ENCODE measurements at regions not wholly inside any gene's neighbourhood (a gene's known extent, or its start where the extent isn't known, plus 50 kb on each side); places are given as distances from the start of the nearest gene placed in this dataset.

DNA sequence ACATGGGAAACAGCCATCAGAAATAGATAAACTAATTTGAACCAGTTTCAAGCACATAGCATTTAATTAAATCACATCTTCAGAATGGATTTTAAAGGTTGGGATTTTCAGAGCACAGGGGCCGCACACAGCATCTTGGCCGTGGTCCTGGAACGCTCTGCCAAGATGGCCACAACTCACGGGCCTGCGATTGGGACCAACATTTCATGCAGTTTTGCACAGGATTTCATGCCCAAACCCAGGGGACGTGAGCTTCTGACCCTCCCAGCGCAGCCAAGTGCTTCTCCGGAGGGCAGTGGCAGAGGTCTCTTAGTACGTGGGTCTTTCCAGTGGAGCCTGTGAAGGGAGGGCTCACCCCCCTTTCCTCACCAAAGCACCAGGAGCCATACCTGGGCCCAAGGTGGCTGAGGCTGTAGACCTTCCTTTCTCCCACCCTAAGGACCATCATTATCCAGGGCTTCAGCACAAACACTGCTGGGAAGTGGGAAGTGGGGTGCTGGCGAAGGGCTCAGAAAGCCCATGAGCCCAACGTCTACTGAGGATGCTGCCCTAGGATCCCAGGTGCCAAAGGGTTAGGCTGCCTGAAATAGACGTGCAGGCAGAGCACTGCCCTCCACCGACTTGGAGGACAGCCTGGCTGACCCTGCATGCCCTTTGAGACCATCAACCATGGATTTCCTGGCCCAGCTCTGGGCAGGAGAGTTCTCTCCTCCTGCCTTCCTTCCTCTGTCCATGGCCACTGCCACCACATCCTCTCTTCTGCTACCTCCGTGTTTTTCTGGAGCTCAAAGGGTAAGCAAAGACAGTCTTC is 611.2 kb upstream of the MGMT start:
- DNase-seq (ENCODE audit: extremely low read depth in 1 of 4, low spot score in 3 of 4): no peak

DNA sequence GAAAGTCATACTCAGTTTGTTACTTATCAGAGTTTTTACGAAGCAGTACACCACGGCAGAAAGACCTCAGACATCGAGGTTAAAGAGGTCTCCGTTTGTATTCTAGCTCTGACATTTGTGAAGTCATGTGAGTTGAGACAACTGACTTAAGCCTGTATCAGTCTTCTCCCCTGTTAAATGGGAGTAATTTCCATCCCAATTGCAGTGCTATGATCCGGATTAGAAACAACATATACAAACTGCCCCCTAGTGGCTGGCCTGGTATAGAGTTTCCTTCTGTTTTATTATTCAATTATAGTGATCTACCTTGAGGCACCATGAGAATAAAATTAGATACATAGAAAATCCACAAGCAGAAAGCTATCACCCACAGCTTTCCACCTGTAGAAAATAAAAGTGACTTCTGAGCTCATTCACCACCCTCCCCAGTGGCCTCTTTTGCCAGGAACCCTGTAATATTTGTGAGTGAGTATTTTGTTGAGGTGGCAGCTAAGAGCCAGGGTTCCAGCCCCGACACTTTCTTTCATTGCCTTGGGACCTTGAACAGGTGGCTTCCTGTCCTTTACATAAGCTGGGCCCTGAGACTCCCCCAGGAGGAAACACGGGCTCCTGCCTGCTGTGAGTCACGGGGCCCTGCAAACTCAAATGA is 607.2 kb upstream of the MGMT start:
- intact Hi-C loops (cut with micrococcal nuclease): loop anchor here (5.0 kb wide), 3 partner anchors 228 to 593 kb away; no protein-coding TSS in a partner anchor
- H3K79me2 ChIP-seq (ENCODE audit: control insufficient read depth, insufficient read depth, low read length): no peaks in the 10 kb centered on the region
- no peaks in the 10 kb centered on the region for H3K9me1 ChIP-seq (ENCODE audit: control insufficient read depth, insufficient read depth, low read length)
- no peaks in the 10 kb centered on the region for H3K9me3 ChIP-seq (replicated peaks; ENCODE audit: control insufficient read depth, insufficient read depth, low read depth, low read length)
- ChIA-PET POLR2A (no interaction called here), CTCF (ENCODE audit: low intra/inter-chr PET ratio) (interaction anchor here (0.6 to 0.7 kb wide), 2 partner anchors 590 to 592 kb away, joined by 3 read pairs; no protein-coding TSS in a partner anchor)
- no peak overlapping the region for H2AFZ ChIP-seq (ENCODE audit: low read depth, low read length)
- DNase-seq (ENCODE audit: extremely low read depth in 1 of 4, low spot score in 3 of 4) (peak; percentile 33 to 55 (median 44)), ATAC-seq (peak; percentile 70), FAIRE-seq (peak; percentile 63)
- no TSS peak for BruUV-seq (replicated peaks)
- no peaks in the 10 kb centered on the region for H3K36me3 ChIP-seq (ENCODE audit: control insufficient read depth, insufficient read depth, low read length)
- no peak overlapping the region for H3K4me2 ChIP-seq (ENCODE audit: insufficient read depth, low read length)
- H3K4me3 ChIP-seq: no peak overlapping the region
- no peaks in the 10 kb centered on the region for H4K20me1 ChIP-seq (replicated peaks; ENCODE audit: control insufficient read depth, insufficient read depth, low read length)
- in situ Hi-C loops (cut with MboI): loop anchor here (25.0 kb wide), 1 partner anchor 598 kb away; no protein-coding TSS in a partner anchor
- 4% methylated on average over 8 of the region's 8 CpGs for WGBS (ENCODE audit: insufficient coverage, low coverage, missing lambda C conversion rate)
- no peak overlapping the region for H3K27ac ChIP-seq (ENCODE audit: extremely low read depth, low read depth, low read length)
- H3K9ac ChIP-seq (ENCODE audit: insufficient read depth in 1 of 2, low read depth in 2 of 2, low read length in 2 of 2): no peak overlapping the region
- H3K4me1 ChIP-seq (replicated peaks in 1 of 2; ENCODE audit: control insufficient read depth in 2 of 2, insufficient read depth in 2 of 2, low read length in 2 of 2): no peaks in the 10 kb centered on the region
- H3K27me3 ChIP-seq (ENCODE audit: control insufficient read depth in 2 of 2, insufficient read depth in 2 of 2, low read length in 2 of 2): peaks cover 0 to 16% of the 10 kb centered on the region in 2 experiments; a peak in 3 of 5 replicates
- TF ChIP-seq, protein P1, sequence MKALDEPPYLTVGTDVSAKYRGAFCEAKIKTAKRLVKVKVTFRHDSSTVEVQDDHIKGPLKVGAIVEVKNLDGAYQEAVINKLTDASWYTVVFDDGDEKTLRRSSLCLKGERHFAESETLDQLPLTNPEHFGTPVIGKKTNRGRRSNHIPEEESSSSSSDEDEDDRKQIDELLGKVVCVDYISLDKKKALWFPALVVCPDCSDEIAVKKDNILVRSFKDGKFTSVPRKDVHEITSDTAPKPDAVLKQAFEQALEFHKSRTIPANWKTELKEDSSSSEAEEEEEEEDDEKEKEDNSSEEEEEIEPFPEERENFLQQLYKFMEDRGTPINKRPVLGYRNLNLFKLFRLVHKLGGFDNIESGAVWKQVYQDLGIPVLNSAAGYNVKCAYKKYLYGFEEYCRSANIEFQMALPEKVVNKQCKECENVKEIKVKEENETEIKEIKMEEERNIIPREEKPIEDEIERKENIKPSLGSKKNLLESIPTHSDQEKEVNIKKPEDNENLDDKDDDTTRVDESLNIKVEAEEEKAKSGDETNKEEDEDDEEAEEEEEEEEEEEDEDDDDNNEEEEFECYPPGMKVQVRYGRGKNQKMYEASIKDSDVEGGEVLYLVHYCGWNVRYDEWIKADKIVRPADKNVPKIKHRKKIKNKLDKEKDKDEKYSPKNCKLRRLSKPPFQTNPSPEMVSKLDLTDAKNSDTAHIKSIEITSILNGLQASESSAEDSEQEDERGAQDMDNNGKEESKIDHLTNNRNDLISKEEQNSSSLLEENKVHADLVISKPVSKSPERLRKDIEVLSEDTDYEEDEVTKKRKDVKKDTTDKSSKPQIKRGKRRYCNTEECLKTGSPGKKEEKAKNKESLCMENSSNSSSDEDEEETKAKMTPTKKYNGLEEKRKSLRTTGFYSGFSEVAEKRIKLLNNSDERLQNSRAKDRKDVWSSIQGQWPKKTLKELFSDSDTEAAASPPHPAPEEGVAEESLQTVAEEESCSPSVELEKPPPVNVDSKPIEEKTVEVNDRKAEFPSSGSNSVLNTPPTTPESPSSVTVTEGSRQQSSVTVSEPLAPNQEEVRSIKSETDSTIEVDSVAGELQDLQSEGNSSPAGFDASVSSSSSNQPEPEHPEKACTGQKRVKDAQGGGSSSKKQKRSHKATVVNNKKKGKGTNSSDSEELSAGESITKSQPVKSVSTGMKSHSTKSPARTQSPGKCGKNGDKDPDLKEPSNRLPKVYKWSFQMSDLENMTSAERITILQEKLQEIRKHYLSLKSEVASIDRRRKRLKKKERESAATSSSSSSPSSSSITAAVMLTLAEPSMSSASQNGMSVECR (CRISPR knock-in tag; IDR thresholded peaks at IDR 0.05): no peak
- TF ChIP-seq, protein P2, sequence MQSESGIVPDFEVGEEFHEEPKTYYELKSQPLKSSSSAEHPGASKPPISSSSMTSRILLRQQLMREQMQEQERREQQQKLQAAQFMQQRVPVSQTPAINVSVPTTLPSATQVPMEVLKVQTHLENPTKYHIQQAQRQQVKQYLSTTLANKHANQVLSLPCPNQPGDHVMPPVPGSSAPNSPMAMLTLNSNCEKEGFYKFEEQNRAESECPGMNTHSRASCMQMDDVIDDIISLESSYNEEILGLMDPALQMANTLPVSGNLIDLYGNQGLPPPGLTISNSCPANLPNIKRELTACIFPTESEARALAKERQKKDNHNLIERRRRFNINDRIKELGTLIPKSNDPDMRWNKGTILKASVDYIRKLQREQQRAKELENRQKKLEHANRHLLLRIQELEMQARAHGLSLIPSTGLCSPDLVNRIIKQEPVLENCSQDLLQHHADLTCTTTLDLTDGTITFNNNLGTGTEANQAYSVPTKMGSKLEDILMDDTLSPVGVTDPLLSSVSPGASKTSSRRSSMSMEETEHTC (IDR thresholded peaks at IDR 0.05): no peak
- TF ChIP-seq, protein P3, sequence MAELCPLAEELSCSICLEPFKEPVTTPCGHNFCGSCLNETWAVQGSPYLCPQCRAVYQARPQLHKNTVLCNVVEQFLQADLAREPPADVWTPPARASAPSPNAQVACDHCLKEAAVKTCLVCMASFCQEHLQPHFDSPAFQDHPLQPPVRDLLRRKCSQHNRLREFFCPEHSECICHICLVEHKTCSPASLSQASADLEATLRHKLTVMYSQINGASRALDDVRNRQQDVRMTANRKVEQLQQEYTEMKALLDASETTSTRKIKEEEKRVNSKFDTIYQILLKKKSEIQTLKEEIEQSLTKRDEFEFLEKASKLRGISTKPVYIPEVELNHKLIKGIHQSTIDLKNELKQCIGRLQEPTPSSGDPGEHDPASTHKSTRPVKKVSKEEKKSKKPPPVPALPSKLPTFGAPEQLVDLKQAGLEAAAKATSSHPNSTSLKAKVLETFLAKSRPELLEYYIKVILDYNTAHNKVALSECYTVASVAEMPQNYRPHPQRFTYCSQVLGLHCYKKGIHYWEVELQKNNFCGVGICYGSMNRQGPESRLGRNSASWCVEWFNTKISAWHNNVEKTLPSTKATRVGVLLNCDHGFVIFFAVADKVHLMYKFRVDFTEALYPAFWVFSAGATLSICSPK (IDR thresholded peaks at IDR 0.05; ENCODE audit: borderline replicate concordance): no peak

More for the DNA sequence above, 611.2 kb upstream of the MGMT start:
- no peaks in the 10 kb centered on the region for H4K20me1 ChIP-seq (replicated peaks; ENCODE audit: control insufficient read depth, insufficient read depth, low read length)
- no peak overlapping the region for H3K27ac ChIP-seq (ENCODE audit: extremely low read depth, low read depth, low read length)
- peaks cover 0 to 22% of the 10 kb centered on the region in 2 experiments; a peak in 3 of 5 replicates for H3K27me3 ChIP-seq (ENCODE audit: control insufficient read depth in 2 of 2, insufficient read depth in 2 of 2, low read length in 2 of 2)
- 2% methylated on average over 10 of the region's 14 CpGs for WGBS (ENCODE audit: insufficient coverage, low coverage, missing lambda C conversion rate)
- POLR2A ChIA-PET: no interaction called here
- ATAC-seq (no peak), FAIRE-seq (no peak)
- no peaks in the 10 kb centered on the region for H3K36me3 ChIP-seq (ENCODE audit: control insufficient read depth, insufficient read depth, low read length)
- no peak overlapping the region for H3K4me2 ChIP-seq (ENCODE audit: insufficient read depth, low read length)
- in situ Hi-C loops (cut with MboI): loop anchor here (25.0 kb wide), 1 partner anchor 594 kb away; no protein-coding TSS in a partner anchor
- no peak overlapping the region for H3K9ac ChIP-seq (ENCODE audit: insufficient read depth in 1 of 2, low read depth in 2 of 2, low read length in 2 of 2)
- H2AFZ ChIP-seq (ENCODE audit: low read depth, low read length): no peak overlapping the region
- CTCF ChIA-PET (ENCODE audit: low intra/inter-chr PET ratio): no interaction called here
- intact Hi-C loops (cut with micrococcal nuclease): loop anchor here (5.0 kb wide), 1 partner anchor 224 kb away; no protein-coding TSS in a partner anchor
- H3K4me3 ChIP-seq: no peak overlapping the region
- TF ChIP-seq ZNF668 (CRISPR knock-in tag; IDR thresholded peaks at IDR 0.05): no peak
- TF ChIP-seq ARNT (IDR thresholded peaks at IDR 0.05): no peak
- no peak for TF ChIP-seq CBX2 (IDR thresholded peaks at IDR 0.05; ENCODE audit: insufficient read depth, low read length, poor library complexity, severe bottlenecking)
- H3K9me1 ChIP-seq (ENCODE audit: control insufficient read depth, insufficient read depth, low read length): no peaks in the 10 kb centered on the region
- no peaks in the 10 kb centered on the region for H3K9me3 ChIP-seq (replicated peaks; ENCODE audit: control insufficient read depth, insufficient read depth, low read depth, low read length)
- H3K4me1 ChIP-seq (replicated peaks in 1 of 2; ENCODE audit: control insufficient read depth in 2 of 2, insufficient read depth in 2 of 2, low read length in 2 of 2): no peaks in the 10 kb centered on the region
- BruUV-seq (replicated peaks): no TSS peak
- H3K79me2 ChIP-seq (ENCODE audit: control insufficient read depth, insufficient read depth, low read length): no peaks in the 10 kb centered on the region

Data from K562 (cell line).